ENCODE measurements at regions not wholly inside any gene's neighbourhood (a gene's known extent, or its start where the extent isn't known, plus 50 kb on each side); places are given as distances from the start of the nearest gene placed in this dataset.
"Not testable (repeated sequence)": the region's sequence is repeated elsewhere in the genome, so short reads cannot be mapped to it uniquely, and the experiment has no call there.

GRCh38 chr12:75750716-75751306 is 239.4 kb upstream of the KRR1 start:
- H3K36me3 ChIP-seq = no peaks in the 10 kb centered on the region
- no peak overlapping the region for H3K4me3 ChIP-seq
- TF ChIP-seq POLR2AphosphoS5 (IDR thresholded peaks at IDR 0.05) (no peak), POLR2A (IDR thresholded peaks at IDR 0.05) (no peak)
- TF ChIP-seq, protein P1, sequence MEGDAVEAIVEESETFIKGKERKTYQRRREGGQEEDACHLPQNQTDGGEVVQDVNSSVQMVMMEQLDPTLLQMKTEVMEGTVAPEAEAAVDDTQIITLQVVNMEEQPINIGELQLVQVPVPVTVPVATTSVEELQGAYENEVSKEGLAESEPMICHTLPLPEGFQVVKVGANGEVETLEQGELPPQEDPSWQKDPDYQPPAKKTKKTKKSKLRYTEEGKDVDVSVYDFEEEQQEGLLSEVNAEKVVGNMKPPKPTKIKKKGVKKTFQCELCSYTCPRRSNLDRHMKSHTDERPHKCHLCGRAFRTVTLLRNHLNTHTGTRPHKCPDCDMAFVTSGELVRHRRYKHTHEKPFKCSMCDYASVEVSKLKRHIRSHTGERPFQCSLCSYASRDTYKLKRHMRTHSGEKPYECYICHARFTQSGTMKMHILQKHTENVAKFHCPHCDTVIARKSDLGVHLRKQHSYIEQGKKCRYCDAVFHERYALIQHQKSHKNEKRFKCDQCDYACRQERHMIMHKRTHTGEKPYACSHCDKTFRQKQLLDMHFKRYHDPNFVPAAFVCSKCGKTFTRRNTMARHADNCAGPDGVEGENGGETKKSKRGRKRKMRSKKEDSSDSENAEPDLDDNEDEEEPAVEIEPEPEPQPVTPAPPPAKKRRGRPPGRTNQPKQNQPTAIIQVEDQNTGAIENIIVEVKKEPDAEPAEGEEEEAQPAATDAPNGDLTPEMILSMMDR (IDR thresholded peaks at IDR 0.05 in 8 of 11, conservative IDR thresholded peaks at IDR 0.05 in 3 of 11) = no peak
- no peaks in the 10 kb centered on the region for H3K27me3 ChIP-seq (replicated peaks in 1 of 7)
- DNase-seq = no peak
- no peaks in the 10 kb centered on the region for H3K4me1 ChIP-seq
- intact Hi-C loops (cut with DNase I; ENCODE audit: low total_unique reads) = no loop called here
- no peak overlapping the region for H3K27ac ChIP-seq
- no peaks in the 10 kb centered on the region for H3K9me3 ChIP-seq
- WGBS, 5 donors = 69 to 87% (median 84%) methylated on average over 4 of the region's 4 CpGs

DNA sequence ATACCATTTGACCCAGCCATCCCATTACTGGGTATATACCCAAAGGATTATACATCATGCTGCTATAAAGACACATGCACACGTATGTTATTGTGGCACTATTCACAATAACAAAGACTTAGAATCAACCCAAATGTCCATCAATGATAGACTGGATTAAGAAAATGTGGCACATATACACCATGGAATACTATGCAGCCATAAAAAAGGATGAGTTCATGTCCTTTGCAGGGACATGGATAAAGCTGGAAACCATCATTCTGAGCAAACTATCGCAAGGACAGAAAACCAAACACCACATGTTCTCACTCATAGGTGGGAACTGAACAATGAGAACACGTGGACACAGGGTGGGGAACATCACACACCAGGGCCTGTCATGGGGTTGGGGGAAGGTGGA is 237.6 kb upstream of the KRR1 start:
- WGBS, 5 donors = 91 to 98% (median 93%) methylated on average over 3 of the region's 3 CpGs
- H3K36me3 ChIP-seq; H3K4me1 ChIP-seq; intact Hi-C loops (cut with DNase I; ENCODE audit: low total_unique reads); DNase-seq; H3K27ac ChIP-seq; H3K27me3 ChIP-seq (replicated peaks in 1 of 7); H3K9me3 ChIP-seq; H3K4me3 ChIP-seq: not testable (repeated sequence)

DNA sequence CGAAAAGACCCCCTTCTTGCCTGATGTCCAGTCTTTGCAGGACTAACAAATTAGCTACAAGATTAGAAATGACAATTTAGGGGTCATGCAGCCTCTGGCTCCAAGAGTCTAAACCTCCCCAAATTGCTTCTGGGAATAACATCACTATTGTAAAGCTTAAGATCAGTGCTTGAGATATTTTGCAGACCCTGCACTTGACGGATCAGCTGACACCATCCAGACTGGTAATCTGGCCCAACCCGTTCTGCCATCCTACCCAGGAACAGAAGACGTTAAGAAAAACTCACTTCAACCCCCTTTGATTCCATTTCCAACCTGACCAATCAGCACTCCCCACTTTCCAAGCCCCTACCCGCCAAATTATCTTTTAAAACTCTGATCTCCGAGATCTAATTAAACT is 236.7 kb upstream of the KRR1 start:
- Histone ChIP-seq H3K4me1 (no peaks in the 10 kb centered on the region), H3K4me3 (no peak overlapping the region), H3K36me3 (no peaks in the 10 kb centered on the region), H3K9me3 (no peaks in the 10 kb centered on the region), H3K27ac (no peak overlapping the region), H3K27me3 (replicated peaks in 1 of 7) (no peaks in the 10 kb centered on the region)
- intact Hi-C loops (cut with DNase I; ENCODE audit: low total_unique reads) = no loop called here
- 83 to 92% (median 88%) methylated on average over 6 of the region's 6 CpGs for WGBS, 5 donors
- no peak for DNase-seq
- TF ChIP-seq, protein P1 (IDR thresholded peaks at IDR 0.05 in 8 of 11, conservative IDR thresholded peaks at IDR 0.05 in 3 of 11) = no peak
- TF ChIP-seq POLR2A (IDR thresholded peaks at IDR 0.05) (no peak), POLR2AphosphoS5 (IDR thresholded peaks at IDR 0.05) (no peak)

GRCh38 chr12:75747572-75748021 is 236.2 kb upstream of the KRR1 start:
- no peak overlapping the region for H3K4me3 ChIP-seq
- H3K27me3 ChIP-seq (replicated peaks in 1 of 7) = no peaks in the 10 kb centered on the region
- TF ChIP-seq, protein P1 (IDR thresholded peaks at IDR 0.05 in 8 of 11, conservative IDR thresholded peaks at IDR 0.05 in 3 of 11) = no peak
- TF ChIP-seq POLR2AphosphoS5 (IDR thresholded peaks at IDR 0.05) (no peak), POLR2A (IDR thresholded peaks at IDR 0.05) (no peak)
- H3K9me3 ChIP-seq = no peaks in the 10 kb centered on the region
- WGBS, 5 donors = 95 to 98% (median 97%) methylated on average over 1 of the region's 1 CpG
- no peak overlapping the region for H3K27ac ChIP-seq
- intact Hi-C loops (cut with DNase I; ENCODE audit: low total_unique reads) = no loop called here
- no peaks in the 10 kb centered on the region for H3K4me1 ChIP-seq
- no peak for DNase-seq
- H3K36me3 ChIP-seq = no peaks in the 10 kb centered on the region

- intact Hi-C loops (cut with DNase I; ENCODE audit: low total_unique reads) = no loop called here
- H3K27ac ChIP-seq = no peak overlapping the region
- no peaks in the 10 kb centered on the region for H3K36me3 ChIP-seq
- TF ChIP-seq POLR2AphosphoS5 (IDR thresholded peaks at IDR 0.05) = no peak
- TF ChIP-seq POLR2A (IDR thresholded peaks at IDR 0.05) = no peak
- TF ChIP-seq, protein P1 (IDR thresholded peaks at IDR 0.05 in 8 of 11, conservative IDR thresholded peaks at IDR 0.05 in 3 of 11) = no peak
- WGBS, 5 donors = 73 to 85% (median 79%) methylated on average over 4 of the region's 4 CpGs
- no peaks in the 10 kb centered on the region for H3K27me3 ChIP-seq (replicated peaks in 1 of 7)
- no peak for DNase-seq
- H3K9me3 ChIP-seq = no peaks in the 10 kb centered on the region
- H3K4me3 ChIP-seq = no peak overlapping the region
- H3K4me1 ChIP-seq = no peaks in the 10 kb centered on the region
Measured at GRCh38 chr12:75746621-75747020, 235.2 kb upstream of the KRR1 start.

Measured in spleen (tissue), 11 donors.